IPS DF 6.9 (cell line): ENCODE measurements at regions not wholly inside any gene's neighbourhood (a gene's known extent, or its start where the extent isn't known, plus 50 kb on each side); places are given as distances from the start of the nearest gene placed in this dataset.

ENCODE experiments used
- DNase-seq: peaks from one replicate; pipeline ENCODE4 v3.0.0-alpha.2; 2013; ENCODE audit warnings: low read depth, low spot score
- H3K27ac ChIP-seq: one replicate; pipeline ENCODE4 v1.5.1; 2013; ENCODE audit warnings: low read length, control low read depth
- H3K27me3 ChIP-seq: 2 replicates; pipeline ENCODE4 v1.6.1; 2013; ENCODE audit warnings: mild to moderate bottlenecking, low read length; ENCODE audit not compliant: control insufficient read depth, insufficient read depth
- H3K36me3 ChIP-seq: 2 replicates; pipeline ENCODE4 v1.6.1; 2013; ENCODE audit warnings: low read length; ENCODE audit not compliant: control insufficient read depth, insufficient read depth
- H3K4me1 ChIP-seq: 2 replicates; pipeline ENCODE4 v1.6.1; 2013; ENCODE audit warnings: low read length; ENCODE audit not compliant: control insufficient read depth, insufficient read depth
- H3K4me3 ChIP-seq: 2 replicates; pipeline ENCODE4 v1.5.1; 2013; ENCODE audit warnings: mild to moderate bottlenecking, low read length
- H3K9me3 ChIP-seq: 2 replicates; pipeline ENCODE4 v1.6.1; 2013; ENCODE audit warnings: low read length, inconsistent platforms; ENCODE audit not compliant: control insufficient read depth, insufficient read depth
- WGBS: extraction: QIAGEN DNeasy Blood & Tissue Kit; methylation state at CpG from one replicate; pipeline ENCODE4 v1.1.7; 2013; ENCODE audit warnings: mixed read lengths, missing lambda C conversion rate; ENCODE audit not compliant: insufficient read length, insufficient coverage; 5-methylcytosine and 5-hydroxymethylcytosine counted together

GRCh38 chr9:93828331-93829097, 126.6 kb downstream of the BARX1 start:
- Histone ChIP-seq H3K4me3 (no peak overlapping the region), H3K9me3 (no peaks in the 10 kb centered on the region), H3K4me1 (no peaks in the 10 kb centered on the region; the same call in 1 of the 2 replicates), H3K36me3 (no peaks in the 10 kb centered on the region), H3K27ac (no peak overlapping the region), H3K27me3 (no peaks in the 10 kb centered on the region)
- DNase-seq, result no peak
- WGBS, result no CpG with 5 or more reads among the region's 13 CpGs

- DNase-seq, result no peak
- Histone ChIP-seq H3K9me3 (no peaks in the 10 kb centered on the region), H3K4me1 (no peaks in the 10 kb centered on the region; the same call in 1 of the 2 replicates), H3K27ac (no peak overlapping the region), H3K27me3 (no peaks in the 10 kb centered on the region), H3K4me3 (peak overlapping the region; percentile 29; the same call in 1 of the 2 replicates), H3K36me3 (no peaks in the 10 kb centered on the region)
- WGBS, result no CpG with 5 or more reads among the region's 43 CpGs
These were observed 127.4 kb downstream of the BARX1 start for GRCh38 chr9:93827545-93828330.

- Histone ChIP-seq H3K27ac (no peak overlapping the region), H3K9me3 (no peaks in the 10 kb centered on the region), H3K27me3 (no peaks in the 10 kb centered on the region), H3K4me1 (no peaks in the 10 kb centered on the region; the same call in 1 of the 2 replicates), H3K36me3 (no peaks in the 10 kb centered on the region), H3K4me3 (peak overlapping the region; percentile 13; the same call in 1 of the 2 replicates)
- DNase-seq, result no peak
- no CpG with 5 or more reads among the region's 20 CpGs for WGBS
These were observed 128.1 kb downstream of the BARX1 start for GRCh38 chr9:93826905-93827544.

- Histone ChIP-seq H3K4me1 (no peaks in the 10 kb centered on the region; the same call in 1 of the 2 replicates), H3K4me3 (no peak overlapping the region; the same call in 1 of the 2 replicates), H3K9me3 (no peaks in the 10 kb centered on the region), H3K27ac (no peak overlapping the region), H3K36me3 (no peaks in the 10 kb centered on the region), H3K27me3 (no peaks in the 10 kb centered on the region)
- WGBS, result no CpG with 5 or more reads among the region's 36 CpGs
- no peak for DNase-seq
These were observed 128.9 kb downstream of the BARX1 start for GRCh38 chr9:93826209-93826608.

- no CpG with 5 or more reads among the region's 18 CpGs for WGBS
- Histone ChIP-seq H3K4me3 (no peak overlapping the region), H3K9me3 (no peaks in the 10 kb centered on the region)
These were observed 129.6 kb downstream of the BARX1 start for GRCh38 chr9:93825348-93826115.

GRCh38 chr9:93824386-93825294, 130.5 kb downstream of the BARX1 start:
- Histone ChIP-seq H3K4me3 (no peak overlapping the region), H3K27me3 (no peaks in the 10 kb centered on the region), H3K27ac (no peak overlapping the region), H3K9me3 (no peaks in the 10 kb centered on the region), H3K36me3 (no peaks in the 10 kb centered on the region), H3K4me1 (no peaks in the 10 kb centered on the region; the same call in 1 of the 2 replicates)
- no CpG with 5 or more reads among the region's 9 CpGs for WGBS
- no peak for DNase-seq

More at GRCh38 chr9:93825348-93826115, 129.6 kb downstream of the BARX1 start:
- H3K4me1 ChIP-seq, result no peaks in the 10 kb centered on the region; the same call in 1 of the 2 replicates
- H3K36me3 ChIP-seq, result no peaks in the 10 kb centered on the region
- DNase-seq, result no peak
- H3K27ac ChIP-seq, result no peak overlapping the region
- H3K27me3 ChIP-seq, result no peaks in the 10 kb centered on the region

GRCh38 chr9:93823245-93824072, 131.7 kb downstream of the BARX1 start:
- no CpG with 5 or more reads among the region's 9 CpGs for WGBS
- Histone ChIP-seq H3K4me3 (no peak overlapping the region), H3K27me3 (no peaks in the 10 kb centered on the region)

GRCh38 chr9:93822229-93822628, 132.9 kb downstream of the BARX1 start:
- no peak for DNase-seq
- WGBS, result no CpG with 5 or more reads among the region's 6 CpGs
- H3K4me1 ChIP-seq, result no peaks in the 10 kb centered on the region; the same call in 1 of the 2 replicates
- no peaks in the 10 kb centered on the region for H3K27me3 ChIP-seq
- H3K36me3 ChIP-seq, result no peaks in the 10 kb centered on the region
- H3K4me3 ChIP-seq, result no peak overlapping the region
- no peaks in the 10 kb centered on the region for H3K9me3 ChIP-seq
- no peak overlapping the region for H3K27ac ChIP-seq

More at GRCh38 chr9:93823245-93824072, 131.7 kb downstream of the BARX1 start:
- Histone ChIP-seq H3K27ac (no peak overlapping the region), H3K36me3 (no peaks in the 10 kb centered on the region), H3K9me3 (no peaks in the 10 kb centered on the region), H3K4me1 (no peaks in the 10 kb centered on the region; the same call in 1 of the 2 replicates)
- no peak for DNase-seq
